ENCODE measurements at regions not wholly inside any gene's neighbourhood (a gene's known extent, or its start where the extent isn't known, plus 50 kb on each side); places are given as distances from the start of the nearest gene placed in this dataset.

- in situ Hi-C loops (cut with MboI; ENCODE audit: low sequenced_read_pairs): no loop called here
- Histone ChIP-seq H4K5ac (ENCODE audit: low read depth, low read length) (no peak overlapping the region), H2AK5ac (ENCODE audit: low read depth, low read length) (no peak overlapping the region), H3K56ac (ENCODE audit: extremely low read depth, insufficient read depth, low read length) (no peak overlapping the region), H4K20me1 (ENCODE audit: insufficient read depth, low read length) (no peaks in the 10 kb centered on the region), H3K4me1 (ENCODE audit: control insufficient read depth, insufficient read depth, low read length) (no peaks in the 10 kb centered on the region), H3K4ac (ENCODE audit: low read depth, low read length) (no peak overlapping the region), H3K79me1 (ENCODE audit: low read depth in 1 of 2, low read length in 2 of 2) (no peaks in the 10 kb centered on the region), H3K14ac (replicated peaks; ENCODE audit: low read depth, low read length) (no peak overlapping the region), H3K9me3 (ENCODE audit: control insufficient read depth, insufficient read depth, low read length) (no peaks in the 10 kb centered on the region), H3K9me1 (ENCODE audit: insufficient read depth, low read length) (0 out of 2 replicates have a peak, but pooled peaks cover 3% of the 10 kb centered on the region), H3K18ac (ENCODE audit: low read depth, low read length) (no peak overlapping the region), H3K23ac (ENCODE audit: low read depth, low read length) (no peak overlapping the region), H3K27ac (ENCODE audit: insufficient read depth, low read length) (no peak overlapping the region), H2AK9ac (replicated peaks; ENCODE audit: low read depth, low read length, poor library complexity) (no peak overlapping the region), H4K8ac (ENCODE audit: low read depth in 2 of 2, low read length in 2 of 2) (no peak overlapping the region), H3K4me3 (ENCODE audit: insufficient read depth, low read depth, low read length) (no peak overlapping the region), H2AFZ (replicated peaks; ENCODE audit: low read length, poor library complexity) (no peak overlapping the region), H2BK15ac (ENCODE audit: low read depth, low read length) (no peak overlapping the region), H3K4me2 (ENCODE audit: low read depth, low read length) (no peak overlapping the region), H3K36me3 (ENCODE audit: control insufficient read depth, insufficient read depth, low read length) (no peaks in the 10 kb centered on the region), H2BK5ac (ENCODE audit: low read depth, low read length, poor library complexity, severe bottlenecking) (no peak overlapping the region), H3K27me3 (ENCODE audit: control insufficient read depth, insufficient read depth, low read length) (no peaks in the 10 kb centered on the region), H4K91ac (ENCODE audit: insufficient read depth, low read depth, low read length) (no peak overlapping the region), H2BK120ac (ENCODE audit: low read depth, low read length) (no peak overlapping the region), H2BK20ac (ENCODE audit: low read depth, low read length) (no peak overlapping the region), H3K9ac (ENCODE audit: low read depth, low read length) (no peak overlapping the region)
- no peak for TF ChIP-seq SMC3 (IDR thresholded peaks at IDR 0.05; ENCODE audit: low read depth, low read length)
- no peak for TF ChIP-seq CTCF (conservative IDR thresholded peaks at IDR 0.05; ENCODE audit: low read depth, low read length)
- no peak for TF ChIP-seq USF2 (IDR thresholded peaks at IDR 0.05; ENCODE audit: low read depth, low read length)
- no peak for TF ChIP-seq CHD1 (IDR thresholded peaks at IDR 0.05; ENCODE audit: low read depth, low read length)
- no peak for TF ChIP-seq BHLHE40 (IDR thresholded peaks at IDR 0.05; ENCODE audit: low read depth, low read length)
- no peak for TF ChIP-seq MAFK (IDR thresholded peaks at IDR 0.05; ENCODE audit: low read depth, low read length)
- no TSS peak for BruUV-seq (replicated peaks)
- dilution Hi-C loops (cut with HindIII; ENCODE audit: low sequenced_read_pairs, unreplicated experiment): no loop called here
- ChIA-PET CTCF (no interaction called here), POLR2A (ENCODE audit: unreplicated experiment) (no interaction called here)
- intact Hi-C loops (cut with micrococcal nuclease): no loop called here
- ATAC-seq (ENCODE audit: low read depth): no peak
- DNase-seq: no peak
These were observed 2612.9 kb upstream of the PCDH20 start for GRCh38 chr13:64028551-64028950.
